ENCODE measurements at regions not wholly inside any gene's neighbourhood (a gene's known extent, or its start where the extent isn't known, plus 50 kb on each side); places are given as distances from the start of the nearest gene placed in this dataset.

DNA sequence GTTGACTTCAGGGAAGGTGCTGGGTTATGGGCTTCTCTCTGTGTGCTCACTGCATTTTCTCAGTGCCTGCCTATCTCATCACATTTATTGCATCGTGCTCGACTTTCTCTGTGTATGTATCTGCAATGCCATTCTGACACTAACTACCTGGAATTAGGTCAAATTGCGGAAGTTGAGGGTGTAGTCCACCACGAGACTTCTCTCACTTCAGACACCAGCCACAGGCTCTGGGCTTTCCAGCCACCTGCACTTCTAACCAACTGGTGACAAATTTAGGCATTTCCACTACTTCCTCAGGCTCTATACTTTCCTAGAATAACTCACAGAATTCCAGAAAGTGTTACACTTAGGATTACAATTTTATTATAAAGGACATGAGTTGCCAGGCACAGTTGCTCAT, 188.6 kb upstream of the ZNF608 start:
- Mint-ChIP-seq H3K36me3 (ENCODE audit: insufficient read depth, unreplicated experiment) (no peaks in the 10 kb centered on the region), H3K4me1 (ENCODE audit: low read depth, unreplicated experiment) (no peaks in the 10 kb centered on the region), H3K27ac (ENCODE audit: unreplicated experiment) (no peak overlapping the region), H3K27me3 (ENCODE audit: insufficient read depth, unreplicated experiment) (no peaks in the 10 kb centered on the region), H3K4me3 (ENCODE audit: unreplicated experiment) (no peak overlapping the region), H3K9me3 (ENCODE audit: unreplicated experiment) (peaks cover 19% of the 10 kb centered on the region)
- ChIA-PET POLR2A (no interaction called here), CTCF (no interaction called here)
- no TSS peak for BruUV-seq (replicated peaks)
- TF ChIP-seq CTCF (IDR thresholded peaks at IDR 0.05; ENCODE audit: insufficient read depth in 1 of 2, low read depth in 1 of 2, low read length in 1 of 2, severe bottlenecking in 1 of 2, unreplicated experiment in 1 of 2) = no peak
- DNase-seq = no peak
- no peaks in the 10 kb centered on the region for H3K27me3 ChIP-seq (replicated peaks; ENCODE audit: control insufficient read depth, insufficient read depth, low read length)
- no peaks in the 10 kb centered on the region for H3K36me3 ChIP-seq (ENCODE audit: control insufficient read depth, insufficient read depth, low read length)
- intact Hi-C loops (cut with micrococcal nuclease; ENCODE audit: unreplicated experiment) = no loop called here
- H3K9me3 ChIP-seq = no peaks in the 10 kb centered on the region; the same call in 1 of the 2 replicates
- peaks cover 13% of the 10 kb centered on the region; the same call in 1 of the 2 replicates for H3K4me1 ChIP-seq
- no peak overlapping the region for H3K4me3 ChIP-seq (ENCODE audit: low read depth, low read length)

- CTCF ChIA-PET = no interaction called here
- H3K36me3 ChIP-seq (ENCODE audit: control insufficient read depth, insufficient read depth, low read length) = no peaks in the 10 kb centered on the region
- Mint-ChIP-seq H3K27ac (ENCODE audit: unreplicated experiment) (no peak overlapping the region), H3K4me1 (ENCODE audit: low read depth, unreplicated experiment) (no peaks in the 10 kb centered on the region), H3K36me3 (ENCODE audit: insufficient read depth, unreplicated experiment) (no peaks in the 10 kb centered on the region), H3K27me3 (ENCODE audit: insufficient read depth, unreplicated experiment) (no peaks in the 10 kb centered on the region), H3K9me3 (ENCODE audit: unreplicated experiment) (peaks cover 25% of the 10 kb centered on the region), H3K4me3 (ENCODE audit: unreplicated experiment) (no peak overlapping the region)
- H3K9me3 ChIP-seq = peaks cover 6% of the 10 kb centered on the region; the same call in 1 of the 2 replicates
- H3K27me3 ChIP-seq (replicated peaks; ENCODE audit: control insufficient read depth, insufficient read depth, low read length) = no peaks in the 10 kb centered on the region
- intact Hi-C loops (cut with micrococcal nuclease; ENCODE audit: unreplicated experiment) = no loop called here
- no peak for TF ChIP-seq CTCF (IDR thresholded peaks at IDR 0.05; ENCODE audit: insufficient read depth in 1 of 2, low read depth in 1 of 2, low read length in 1 of 2, severe bottlenecking in 1 of 2, unreplicated experiment in 1 of 2)
- no peak overlapping the region for H3K4me3 ChIP-seq (ENCODE audit: low read depth, low read length)
- no TSS peak for BruUV-seq (replicated peaks)
- no peak for DNase-seq
- peaks cover 13% of the 10 kb centered on the region; the same call in 1 of the 2 replicates for H3K4me1 ChIP-seq
- POLR2A ChIA-PET = no interaction called here
Measured at GRCh38 chr5:124936626-124936933, 190.1 kb upstream of the ZNF608 start.

- intact Hi-C loops (cut with micrococcal nuclease; ENCODE audit: unreplicated experiment) = no loop called here
- POLR2A ChIA-PET = no interaction called here
- H3K27ac Mint-ChIP-seq (ENCODE audit: unreplicated experiment) = no peak overlapping the region
Measured at GRCh38 chr5:124941051-124942049, 194.9 kb upstream of the ZNF608 start.

More at GRCh38 chr5:124941051-124942049, 194.9 kb upstream of the ZNF608 start:
- CTCF ChIA-PET = no interaction called here
- no peaks in the 10 kb centered on the region for H3K36me3 Mint-ChIP-seq (ENCODE audit: insufficient read depth, unreplicated experiment)
- no peak overlapping the region for H3K4me3 Mint-ChIP-seq (ENCODE audit: unreplicated experiment)
- no peaks in the 10 kb centered on the region for H3K27me3 Mint-ChIP-seq (ENCODE audit: insufficient read depth, unreplicated experiment)
- Histone ChIP-seq H3K9me3 (peaks cover 6% of the 10 kb centered on the region; the same call in 1 of the 2 replicates), H3K4me1 (no peaks in the 10 kb centered on the region), H3K27me3 (replicated peaks; ENCODE audit: control insufficient read depth, insufficient read depth, low read length) (no peaks in the 10 kb centered on the region), H3K4me3 (ENCODE audit: low read depth, low read length) (no peak overlapping the region), H3K36me3 (ENCODE audit: control insufficient read depth, insufficient read depth, low read length) (no peaks in the 10 kb centered on the region)
- no peak for TF ChIP-seq CTCF (IDR thresholded peaks at IDR 0.05; ENCODE audit: insufficient read depth in 1 of 2, low read depth in 1 of 2, low read length in 1 of 2, severe bottlenecking in 1 of 2, unreplicated experiment in 1 of 2)
- DNase-seq = no peak
- H3K9me3 Mint-ChIP-seq (ENCODE audit: unreplicated experiment) = peaks cover 25% of the 10 kb centered on the region
- no TSS peak for BruUV-seq (replicated peaks)
- no peaks in the 10 kb centered on the region for H3K4me1 Mint-ChIP-seq (ENCODE audit: low read depth, unreplicated experiment)
